Stimulated activated CD8-positive, alpha-beta memory T cell treated with anti-CD3 and anti-CD28 coated beads, Interleukin-7, amount 100 ng/mL, for 1 hour (primary cell): ENCODE measurements at regions not wholly inside any gene's neighbourhood (a gene's known extent, or its start where the extent isn't known, plus 50 kb on each side); places are given as distances from the start of the nearest gene placed in this dataset.
"Not testable (repeated sequence)": the region's sequence is repeated elsewhere in the genome, so short reads cannot be mapped to it uniquely, and the experiment has no call there.

Source experiments
- DNase-seq, 2 donors: peaks; one replicate each; pipeline ENCODE4 v3.0.0-alpha.2; 2020; ENCODE audit warnings: low read depth in 2 of 2

- no peak for DNase-seq
Measured at GRCh38 chr9:28976250-28976649, 1403.0 kb upstream of the C9orf72 start.

- no peak for DNase-seq
Measured at GRCh38 chr9:28976684-28977083, 1403.4 kb upstream of the C9orf72 start.

GRCh38 chr9:28981129-28981528 lies 1407.8 kb upstream of the C9orf72 start:
- DNase-seq: no peak

GRCh38 chr9:28981711-28982110 lies 1408.4 kb upstream of the C9orf72 start:
- no peak for DNase-seq

- DNase-seq: no peak
Measured at GRCh38 chr9:28984016-28984415, 1410.7 kb upstream of the C9orf72 start.

GRCh38 chr9:28990009-28990408 lies 1416.7 kb upstream of the C9orf72 start:
- not testable (repeated sequence) for DNase-seq

GRCh38 chr9:28999057-28999456 lies 1425.8 kb upstream of the C9orf72 start:
- DNase-seq: no peak

- DNase-seq: no peak
Measured at GRCh38 chr9:28999806-29000205, 1426.5 kb upstream of the C9orf72 start.

GRCh38 chr9:29001006-29001405 lies 1427.7 kb upstream of the C9orf72 start:
- DNase-seq: no peak

GRCh38 chr9:29004988-29005387 lies 1431.7 kb upstream of the C9orf72 start:
- DNase-seq: no peak

GRCh38 chr9:29006628-29007027 lies 1433.3 kb upstream of the C9orf72 start:
- no peak for DNase-seq

GRCh38 chr9:29012911-29013310 lies 1439.6 kb upstream of the C9orf72 start:
- no peak for DNase-seq

GRCh38 chr9:29021632-29022031 lies 1448.4 kb upstream of the C9orf72 start:
- no peak for DNase-seq

- no peak for DNase-seq
Measured at GRCh38 chr9:29038332-29038731, 1465.1 kb upstream of the C9orf72 start.

GRCh38 chr9:29039258-29039657 lies 1466.0 kb upstream of the C9orf72 start:
- no peak for DNase-seq

GRCh38 chr9:29043072-29043471 lies 1469.8 kb upstream of the C9orf72 start:
- no peak for DNase-seq

- DNase-seq: no peak
Measured at GRCh38 chr9:29044959-29045358, 1471.7 kb upstream of the C9orf72 start.

GRCh38 chr9:29060041-29060440 lies 1486.8 kb upstream of the C9orf72 start:
- no peak for DNase-seq

- no peak for DNase-seq
Measured at GRCh38 chr9:29062446-29062845, 1489.2 kb upstream of the C9orf72 start.

- no peak for DNase-seq
Measured at GRCh38 chr9:29063031-29063430, 1489.8 kb upstream of the C9orf72 start.

- no peak for DNase-seq
Measured at GRCh38 chr9:29066141-29066640, 1492.9 kb upstream of the C9orf72 start.

- no peak for DNase-seq
Measured at GRCh38 chr9:29068461-29068860, 1495.2 kb upstream of the C9orf72 start.

- DNase-seq: no peak
Measured at GRCh38 chr9:29069376-29069775, 1496.1 kb upstream of the C9orf72 start.

- no peak for DNase-seq
Measured at GRCh38 chr9:29078063-29078666, 1504.9 kb upstream of the C9orf72 start.
